ENCODE measurements at regions not wholly inside any gene's neighbourhood (a gene's known extent, or its start where the extent isn't known, plus 50 kb on each side); places are given as distances from the start of the nearest gene placed in this dataset.

DNA sequence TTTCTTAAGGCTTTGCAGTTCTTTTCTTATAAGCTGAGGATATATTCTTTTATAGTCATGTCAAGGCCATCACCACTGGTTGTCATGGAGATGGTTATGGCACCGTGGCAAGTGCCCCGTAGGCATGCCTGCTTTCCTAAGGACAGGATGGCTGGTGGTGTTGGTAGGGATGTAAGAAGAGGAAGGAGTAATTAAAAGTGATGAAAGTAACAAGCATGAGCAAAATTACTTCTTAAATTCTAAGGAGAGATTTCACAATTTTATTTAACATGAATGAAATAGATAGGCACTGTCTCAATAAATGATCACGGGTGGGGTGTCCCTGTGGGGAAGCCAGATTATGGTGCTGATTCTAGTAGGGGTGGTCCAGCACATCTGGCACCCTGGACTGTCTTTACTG lies 290.2 kb upstream of the KLF4 start:
- no peak for TF ChIP-seq MAX (IDR thresholded peaks at IDR 0.05; ENCODE audit: low read depth, low read length)
- TF ChIP-seq, protein P1, sequence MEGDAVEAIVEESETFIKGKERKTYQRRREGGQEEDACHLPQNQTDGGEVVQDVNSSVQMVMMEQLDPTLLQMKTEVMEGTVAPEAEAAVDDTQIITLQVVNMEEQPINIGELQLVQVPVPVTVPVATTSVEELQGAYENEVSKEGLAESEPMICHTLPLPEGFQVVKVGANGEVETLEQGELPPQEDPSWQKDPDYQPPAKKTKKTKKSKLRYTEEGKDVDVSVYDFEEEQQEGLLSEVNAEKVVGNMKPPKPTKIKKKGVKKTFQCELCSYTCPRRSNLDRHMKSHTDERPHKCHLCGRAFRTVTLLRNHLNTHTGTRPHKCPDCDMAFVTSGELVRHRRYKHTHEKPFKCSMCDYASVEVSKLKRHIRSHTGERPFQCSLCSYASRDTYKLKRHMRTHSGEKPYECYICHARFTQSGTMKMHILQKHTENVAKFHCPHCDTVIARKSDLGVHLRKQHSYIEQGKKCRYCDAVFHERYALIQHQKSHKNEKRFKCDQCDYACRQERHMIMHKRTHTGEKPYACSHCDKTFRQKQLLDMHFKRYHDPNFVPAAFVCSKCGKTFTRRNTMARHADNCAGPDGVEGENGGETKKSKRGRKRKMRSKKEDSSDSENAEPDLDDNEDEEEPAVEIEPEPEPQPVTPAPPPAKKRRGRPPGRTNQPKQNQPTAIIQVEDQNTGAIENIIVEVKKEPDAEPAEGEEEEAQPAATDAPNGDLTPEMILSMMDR (IDR thresholded peaks at IDR 0.05; ENCODE audit: low read depth, low read length): no peak
